Fibroblast of lung (primary cell): ENCODE measurements at regions not wholly inside any gene's neighbourhood (a gene's known extent, or its start where the extent isn't known, plus 50 kb on each side); places are given as distances from the start of the nearest gene placed in this dataset.
"Not testable (repeated sequence)": the region's sequence is repeated elsewhere in the genome, so short reads cannot be mapped to it uniquely, and the experiment has no call there.

ENCODE experiments used
- EZH2 ChIP-seq: IDR thresholded peaks from 2 replicates; pipeline ENCODE4 v1.5.1; 2012; ENCODE audit warnings: low read length, control low read depth, mild to moderate bottlenecking; ENCODE audit errors: missing control alignments
- TF ChIP-seq, protein P1 (sequence below), 2 donors: IDR thresholded peaks in 1 of 2; conservative IDR thresholded peaks in 1 of 2; 1 replicate in 1 of 2; 2 replicates in 1 of 2; pipeline ENCODE4 v1.5.1; 2011 to 2012; ENCODE audit warnings: low read length in 2 of 2, control low read depth in 1 of 2, inconsistent platforms in 1 of 2, low read depth in 1 of 2, mild to moderate bottlenecking in 1 of 2

DNA sequence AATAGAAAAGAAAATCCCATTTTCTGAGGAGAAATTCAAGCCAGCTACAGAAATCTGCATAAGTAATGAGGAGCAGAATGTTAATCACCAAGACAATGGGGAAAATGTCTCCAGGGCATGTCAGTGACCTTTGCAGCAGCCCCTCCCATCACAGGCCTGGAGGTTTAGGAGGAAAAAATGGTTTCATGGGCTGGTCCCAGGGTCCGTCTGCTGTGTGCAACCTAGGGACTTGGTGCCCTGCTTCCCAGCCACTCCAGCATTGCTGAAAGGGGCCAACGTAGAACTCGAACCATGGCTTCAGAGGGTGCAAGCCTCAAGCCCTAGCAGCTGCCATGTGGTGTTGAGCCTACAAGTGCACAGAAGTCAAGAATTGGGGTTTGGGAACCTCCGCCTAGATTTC lies 116.8 kb downstream of the ENC1 start:
- TF ChIP-seq EZH2 = not testable (repeated sequence)
- TF ChIP-seq, protein P1, sequence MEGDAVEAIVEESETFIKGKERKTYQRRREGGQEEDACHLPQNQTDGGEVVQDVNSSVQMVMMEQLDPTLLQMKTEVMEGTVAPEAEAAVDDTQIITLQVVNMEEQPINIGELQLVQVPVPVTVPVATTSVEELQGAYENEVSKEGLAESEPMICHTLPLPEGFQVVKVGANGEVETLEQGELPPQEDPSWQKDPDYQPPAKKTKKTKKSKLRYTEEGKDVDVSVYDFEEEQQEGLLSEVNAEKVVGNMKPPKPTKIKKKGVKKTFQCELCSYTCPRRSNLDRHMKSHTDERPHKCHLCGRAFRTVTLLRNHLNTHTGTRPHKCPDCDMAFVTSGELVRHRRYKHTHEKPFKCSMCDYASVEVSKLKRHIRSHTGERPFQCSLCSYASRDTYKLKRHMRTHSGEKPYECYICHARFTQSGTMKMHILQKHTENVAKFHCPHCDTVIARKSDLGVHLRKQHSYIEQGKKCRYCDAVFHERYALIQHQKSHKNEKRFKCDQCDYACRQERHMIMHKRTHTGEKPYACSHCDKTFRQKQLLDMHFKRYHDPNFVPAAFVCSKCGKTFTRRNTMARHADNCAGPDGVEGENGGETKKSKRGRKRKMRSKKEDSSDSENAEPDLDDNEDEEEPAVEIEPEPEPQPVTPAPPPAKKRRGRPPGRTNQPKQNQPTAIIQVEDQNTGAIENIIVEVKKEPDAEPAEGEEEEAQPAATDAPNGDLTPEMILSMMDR (conservative IDR thresholded peaks at IDR 0.05 in 1 of 2, IDR thresholded peaks at IDR 0.05 in 1 of 2; ENCODE audit: low read depth in 1 of 2, low read length in 2 of 2) = not testable (repeated sequence)
